GM18520 (cell line): ENCODE measurements at regions not wholly inside any gene's neighbourhood (a gene's known extent, or its start where the extent isn't known, plus 50 kb on each side); places are given as distances from the start of the nearest gene placed in this dataset.
"Not testable (repeated sequence)": the region's sequence is repeated elsewhere in the genome, so short reads cannot be mapped to it uniquely, and the experiment has no call there.

Experiments used
- ATAC-seq: cut with Tn5 transposase; IDR thresholded peaks from one replicate; pipeline ENCODE4 v1.9.1; 2021; ENCODE audit not compliant: unreplicated experiment

DNA sequence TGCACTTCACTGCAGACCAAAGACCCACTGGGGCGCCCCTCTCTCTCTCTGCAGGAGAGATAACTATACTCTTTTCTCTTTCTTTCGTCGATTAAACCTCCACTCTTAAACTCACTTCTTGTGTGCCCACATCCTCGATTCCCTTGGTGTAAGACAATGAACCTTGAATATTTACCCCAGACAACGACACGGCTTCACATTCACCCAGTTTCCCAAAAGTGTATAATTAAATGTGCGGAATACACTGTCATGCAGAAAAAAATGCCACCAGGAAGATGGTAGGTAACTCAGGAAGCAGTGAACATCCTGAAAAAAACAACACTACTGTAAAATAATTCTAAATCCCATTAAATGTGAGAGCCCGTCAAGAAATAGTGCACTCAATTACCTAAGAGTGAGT is 882.2 kb downstream of the TYW1 start:
- ATAC-seq, result no peak

DNA sequence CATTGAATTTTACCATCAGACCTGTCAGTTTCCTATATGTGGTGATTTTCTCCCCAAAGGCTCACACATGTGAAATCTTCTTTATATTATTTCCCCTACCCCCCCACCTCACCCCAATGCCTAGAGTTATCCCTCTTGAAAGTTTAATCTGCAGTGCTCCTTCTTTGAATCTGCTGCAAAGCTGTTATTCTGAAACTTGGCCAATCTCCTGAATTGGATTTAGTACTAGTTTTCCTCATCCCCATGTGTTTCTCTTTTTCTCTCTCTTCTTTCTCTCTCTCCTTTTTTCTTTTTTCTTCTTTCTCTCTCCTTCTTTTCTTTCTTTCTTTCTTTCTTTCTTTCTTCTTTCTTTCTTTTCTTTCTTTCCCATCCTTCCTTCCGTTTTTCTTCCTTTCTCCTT is 886.2 kb downstream of the TYW1 start:
- ATAC-seq, result no peak

DNA sequence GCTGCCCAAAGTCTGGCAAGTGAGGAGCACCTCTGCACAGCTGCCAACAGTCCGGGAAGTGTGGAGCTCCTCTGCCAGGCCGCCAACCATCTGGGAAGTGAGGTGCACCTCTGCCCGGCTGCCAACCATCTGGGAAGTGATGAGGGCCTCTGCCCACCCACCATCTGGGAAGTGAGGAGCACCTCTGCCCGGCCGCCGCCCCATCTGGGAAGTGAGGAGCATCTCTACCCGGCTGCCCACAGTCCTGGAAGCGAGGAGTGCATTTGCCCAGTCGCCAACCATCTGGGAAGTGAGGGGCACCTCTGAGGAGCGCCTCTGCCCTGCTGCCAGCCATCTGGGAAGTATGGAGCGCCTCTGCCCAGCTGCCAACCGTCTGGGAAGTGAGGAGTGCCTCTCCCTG is 893.7 kb downstream of the TYW1 start:
- ATAC-seq, result no peak

DNA sequence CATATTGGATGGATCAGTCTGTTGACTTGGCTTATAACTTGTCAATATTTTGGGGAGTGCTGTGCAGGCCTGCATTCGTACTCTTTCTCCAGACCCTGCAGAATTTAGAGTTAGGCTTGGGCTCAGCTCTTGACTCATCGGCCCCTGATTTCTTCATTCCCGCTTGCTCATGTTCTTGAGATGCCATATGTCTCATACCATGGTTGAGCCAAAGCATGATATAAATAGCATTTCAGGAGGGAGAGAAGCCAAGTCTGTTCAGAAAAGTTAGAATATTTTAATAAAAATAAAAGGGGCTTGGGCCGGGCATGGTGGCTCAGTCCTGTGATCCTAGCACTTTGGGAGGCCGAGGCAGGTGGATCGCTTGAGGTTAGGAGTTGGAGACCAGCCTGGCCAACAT is 898.1 kb downstream of the TYW1 start:
- ATAC-seq, result no peak

DNA sequence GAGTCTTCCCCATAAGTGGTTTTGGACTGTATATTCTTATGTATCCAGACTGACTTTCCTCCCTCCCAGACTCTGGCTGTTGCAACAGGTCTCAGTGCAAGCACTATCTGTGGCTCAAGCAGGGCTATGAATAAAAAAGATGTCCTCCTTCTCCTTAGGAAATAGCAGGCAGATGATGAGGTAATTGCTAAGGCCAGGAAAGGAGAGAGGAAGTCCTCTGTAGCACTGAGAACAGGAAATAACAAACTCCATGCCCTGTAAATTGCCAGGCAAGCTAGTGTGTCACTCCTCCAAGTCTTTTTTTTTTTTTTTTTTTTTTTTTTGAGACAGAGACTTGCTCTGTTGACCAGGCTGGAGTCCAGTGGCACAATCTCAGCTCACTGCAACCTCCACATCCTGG is 900.1 kb downstream of the TYW1 start:
- ATAC-seq, result no peak

DNA sequence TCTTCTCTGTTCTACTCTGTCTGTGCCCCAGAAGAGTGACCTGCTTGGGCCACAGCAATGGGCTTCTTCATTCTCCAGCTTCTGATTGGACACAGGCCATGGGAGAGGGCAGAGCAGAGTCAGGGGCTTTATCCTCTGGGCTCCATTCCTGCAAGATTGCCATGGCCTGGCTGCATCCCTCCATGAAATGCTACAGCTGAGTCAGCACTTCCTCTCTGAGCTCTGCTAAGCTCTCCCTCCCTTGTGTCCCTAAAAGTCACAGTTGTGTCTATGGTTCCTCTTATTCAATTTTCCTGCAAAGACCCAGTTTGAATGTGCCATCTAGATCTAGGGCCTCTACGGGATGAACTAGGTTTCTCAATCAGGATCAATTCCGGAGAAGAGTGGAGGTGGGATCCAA is 903.8 kb downstream of the TYW1 start:
- no peak for ATAC-seq

DNA sequence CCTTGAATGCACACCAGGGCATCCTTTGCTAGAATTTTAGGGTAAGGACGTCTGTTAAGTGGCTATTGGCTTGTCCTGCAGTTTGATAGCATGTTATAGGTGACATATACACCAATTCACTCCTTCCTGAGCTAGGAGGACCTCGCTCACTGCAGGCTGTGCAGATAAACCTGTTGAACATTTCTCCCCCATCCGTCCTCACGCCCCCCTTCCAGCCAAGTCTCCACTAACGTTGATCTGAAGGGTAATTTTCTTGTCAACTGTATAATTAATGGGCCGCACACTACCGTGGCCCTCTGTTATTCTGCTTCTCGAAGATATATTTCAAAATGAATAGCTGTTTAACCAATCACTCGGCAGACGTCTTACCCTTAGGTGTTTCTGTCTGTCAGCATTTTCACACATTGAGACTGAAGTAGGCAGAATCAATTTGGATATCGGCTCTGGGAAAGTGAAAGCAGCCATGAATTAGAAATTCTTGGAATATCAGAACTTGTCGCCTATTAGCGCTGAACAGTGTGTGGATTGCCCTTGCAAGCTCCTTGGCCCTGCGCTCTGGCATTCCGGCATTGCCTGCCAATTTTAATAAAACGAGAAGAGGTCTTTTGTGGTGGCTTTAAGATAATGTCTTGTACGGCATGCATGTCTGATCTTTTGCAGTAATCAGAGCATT is 905.3 kb downstream of the TYW1 start:
- no peak for ATAC-seq

DNA sequence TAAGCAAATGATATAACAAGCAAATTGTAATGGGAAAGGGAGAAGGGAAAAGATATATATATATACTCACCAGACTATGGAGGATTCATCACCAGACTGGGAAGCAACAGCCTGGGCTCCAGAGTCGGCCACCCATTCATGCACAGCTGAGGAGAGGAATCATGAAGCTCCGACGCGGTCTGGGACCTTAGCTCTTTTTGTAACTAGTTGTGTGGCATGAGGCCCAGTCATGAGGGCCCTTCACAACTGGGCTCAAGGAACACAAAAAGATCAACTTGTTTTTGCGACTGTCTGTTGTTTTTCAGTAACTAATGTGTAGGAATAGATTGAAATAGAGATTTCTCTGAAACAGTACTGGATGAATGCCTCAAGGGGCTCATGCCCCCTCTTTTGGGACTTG is 911.2 kb downstream of the TYW1 start:
- ATAC-seq, result no peak

DNA sequence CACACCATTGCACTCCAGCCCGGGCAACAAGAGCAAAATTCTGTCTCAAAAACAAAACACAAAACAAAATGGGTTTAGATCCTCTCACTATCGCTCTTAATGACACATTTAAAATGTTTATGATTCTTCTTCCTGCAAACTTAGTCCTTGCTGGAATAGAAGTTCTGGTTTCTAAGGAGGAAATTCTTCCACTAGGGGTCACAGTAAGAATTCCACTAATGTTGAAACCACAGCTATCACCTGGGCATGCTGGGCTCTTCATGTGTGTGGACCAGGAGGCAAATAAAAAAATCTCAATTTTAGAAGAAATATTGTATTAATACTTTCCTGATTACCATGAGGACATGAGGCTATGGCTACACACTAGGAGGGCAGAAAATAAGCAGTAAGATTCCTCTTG is 915.8 kb downstream of the TYW1 start:
- no peak for ATAC-seq

DNA sequence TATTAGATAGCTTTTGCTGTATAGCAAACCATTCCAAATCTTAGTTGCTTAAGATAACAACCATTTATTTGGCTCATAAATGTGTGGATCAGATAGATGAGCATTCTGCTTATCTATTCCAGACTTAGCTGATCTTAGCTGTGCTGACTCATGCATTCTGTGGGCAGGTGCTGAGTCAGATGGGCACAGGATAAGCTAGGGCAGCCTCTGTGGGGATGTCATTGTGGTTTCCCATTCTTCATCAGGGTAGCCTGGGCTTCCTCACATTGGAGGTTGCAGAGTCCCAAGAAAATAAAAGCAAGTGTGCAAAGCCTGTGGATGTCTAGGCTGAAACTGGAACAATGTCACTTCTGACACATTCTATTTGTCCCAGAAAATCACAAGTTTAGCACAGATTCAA is 917.0 kb downstream of the TYW1 start:
- ATAC-seq, result no peak

DNA sequence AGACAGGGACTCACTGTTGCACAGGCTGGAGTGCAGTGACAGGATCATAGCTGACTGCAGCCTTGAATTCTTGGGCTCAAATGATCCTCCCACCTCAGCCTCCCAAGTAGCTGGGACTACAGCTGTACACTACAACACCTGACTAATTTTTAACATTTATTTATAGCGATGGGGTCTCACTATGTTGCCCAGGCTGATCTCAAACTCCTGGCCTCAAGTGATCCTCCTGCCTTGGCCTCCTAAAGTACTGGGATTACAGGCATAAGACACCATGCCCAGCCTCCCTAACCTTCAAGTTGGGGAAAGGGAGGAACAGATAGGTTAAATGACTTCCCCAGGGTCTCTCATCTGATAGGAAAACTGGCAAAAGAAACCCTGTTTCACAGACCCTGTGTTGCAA is 919.5 kb downstream of the TYW1 start:
- not testable (repeated sequence) for ATAC-seq

DNA sequence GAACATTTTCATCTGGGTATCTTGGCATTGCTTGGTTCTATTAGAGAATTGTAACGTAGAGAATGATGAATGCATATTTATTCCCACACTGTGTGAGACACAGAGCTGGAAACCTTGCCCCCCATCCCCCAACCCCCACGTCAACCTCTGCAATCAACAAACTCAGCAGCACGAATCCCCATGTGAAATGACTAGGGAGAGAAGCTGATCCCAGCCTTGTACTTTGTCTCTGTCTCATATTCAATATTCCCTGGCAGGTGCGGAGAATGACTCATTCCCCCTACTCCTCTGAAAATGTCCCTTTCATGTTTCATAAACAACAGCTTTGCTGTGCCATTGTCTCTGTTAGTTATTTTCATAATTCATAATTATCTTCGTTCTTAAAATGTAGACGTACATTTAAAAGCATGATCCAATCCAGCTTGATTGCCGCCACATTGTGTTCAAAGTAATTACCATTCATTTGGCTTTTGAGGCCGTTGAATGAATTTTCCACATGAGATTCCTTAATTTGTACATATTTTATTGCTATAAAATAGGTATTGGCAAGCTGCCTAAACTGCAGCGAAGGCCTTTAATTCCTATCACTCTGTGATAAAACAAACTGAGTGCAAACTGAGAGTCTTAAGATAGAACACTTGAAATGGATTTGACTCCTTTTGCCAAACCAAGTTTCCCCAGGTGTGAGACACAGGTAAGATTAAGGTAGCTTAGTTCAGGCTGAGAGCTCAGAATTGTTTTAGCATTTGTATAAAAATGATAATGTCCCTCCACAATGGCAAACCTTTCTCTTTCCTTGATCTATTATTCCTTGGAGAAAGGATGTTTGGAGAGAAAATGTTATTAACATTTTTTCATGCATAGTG is 920.2 kb downstream of the TYW1 start:
- no peak for ATAC-seq

DNA sequence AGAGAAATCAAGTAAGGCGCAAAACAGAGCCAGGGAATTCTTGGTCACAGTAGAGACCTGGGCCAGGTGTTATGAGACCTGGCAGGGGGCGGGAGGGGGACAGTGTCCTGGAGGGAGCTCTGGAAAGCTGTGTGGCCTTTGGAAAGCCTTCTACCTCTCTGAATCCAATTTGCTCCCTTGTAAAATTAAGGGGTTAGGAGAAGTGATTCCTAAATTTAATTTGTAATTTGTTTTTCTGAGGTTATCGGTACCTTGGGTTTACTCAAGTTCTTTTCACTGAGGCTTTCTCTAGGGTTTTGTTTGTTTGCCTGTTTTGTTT is 920.8 kb downstream of the TYW1 start:
- no peak for ATAC-seq

DNA sequence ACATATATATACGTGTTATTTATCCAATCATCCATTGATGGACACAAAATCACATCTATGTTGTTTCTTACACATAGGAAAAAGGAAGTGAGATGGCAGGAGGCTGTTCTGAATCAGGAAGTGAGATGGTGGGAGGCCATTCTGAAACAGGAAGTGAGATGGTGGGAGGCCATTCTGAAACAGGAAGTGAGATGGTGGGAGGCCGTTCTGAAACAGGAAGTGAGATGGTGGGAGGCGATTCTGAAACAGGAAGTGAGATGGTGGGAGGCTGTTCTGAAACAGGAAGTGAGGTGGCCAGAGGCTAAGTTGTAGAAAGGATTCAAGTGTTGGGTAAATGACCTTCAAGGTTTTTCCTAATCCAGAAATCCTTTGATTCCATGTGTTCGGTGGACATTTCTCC is 921.5 kb downstream of the TYW1 start:
- no peak for ATAC-seq

DNA sequence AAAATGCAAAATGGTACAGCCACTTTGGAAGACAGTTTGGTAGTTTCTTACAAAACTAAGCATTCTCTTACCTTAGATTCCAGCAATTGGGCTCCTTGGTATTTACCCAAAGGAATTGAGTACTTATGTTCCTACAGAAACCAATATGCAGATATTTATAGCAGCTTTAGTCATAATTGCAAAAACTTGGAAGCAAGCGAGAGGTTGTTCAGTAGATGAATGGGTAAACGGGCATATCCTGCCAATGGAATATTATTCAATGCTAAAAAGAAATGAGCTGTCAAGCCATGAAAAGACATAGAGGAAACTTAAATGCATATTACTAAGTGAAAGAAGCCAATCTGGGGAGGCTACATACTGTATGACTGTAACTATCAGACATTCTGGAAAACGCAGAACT is 926.7 kb downstream of the TYW1 start:
- ATAC-seq, result no peak

DNA sequence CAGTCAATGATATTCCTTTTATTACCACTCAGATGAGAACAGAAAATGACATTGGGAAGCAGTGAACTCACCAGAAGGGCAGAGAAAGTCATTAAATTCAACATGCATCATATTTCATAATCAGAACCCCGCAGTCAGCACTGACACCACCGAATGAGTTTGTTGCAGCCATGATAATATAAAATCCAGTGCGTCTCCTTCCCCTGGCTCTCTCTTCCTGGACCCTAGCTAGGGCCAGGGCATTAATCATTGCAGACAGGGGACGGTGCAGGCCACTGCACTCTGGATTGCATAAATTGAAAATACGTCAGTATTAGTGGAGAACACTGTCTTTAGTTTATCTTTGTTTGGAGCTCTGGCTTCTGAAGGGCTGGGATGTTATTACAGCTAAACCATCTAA is 931.5 kb downstream of the TYW1 start:
- ATAC-seq, result no peak

DNA sequence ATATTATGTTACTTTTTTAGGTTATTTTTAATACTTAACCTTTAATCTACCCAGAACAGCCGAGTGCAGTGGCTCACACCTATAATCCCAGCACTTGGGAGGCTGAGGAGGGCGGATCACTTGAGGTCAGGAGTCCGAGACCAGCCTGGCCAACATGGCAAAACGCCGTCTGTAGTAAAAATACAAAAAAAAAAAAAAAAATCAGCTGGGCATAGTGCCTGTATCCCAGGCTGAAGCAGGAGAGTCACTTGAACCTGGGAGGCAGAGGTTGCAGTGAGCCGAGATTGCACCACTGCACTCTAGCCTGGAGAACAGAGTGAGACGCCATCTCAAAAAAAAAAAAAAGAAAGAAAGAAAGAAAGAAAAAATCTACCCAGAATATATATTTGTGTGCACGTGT is 939.8 kb downstream of the TYW1 start:
- not testable (repeated sequence) for ATAC-seq

DNA sequence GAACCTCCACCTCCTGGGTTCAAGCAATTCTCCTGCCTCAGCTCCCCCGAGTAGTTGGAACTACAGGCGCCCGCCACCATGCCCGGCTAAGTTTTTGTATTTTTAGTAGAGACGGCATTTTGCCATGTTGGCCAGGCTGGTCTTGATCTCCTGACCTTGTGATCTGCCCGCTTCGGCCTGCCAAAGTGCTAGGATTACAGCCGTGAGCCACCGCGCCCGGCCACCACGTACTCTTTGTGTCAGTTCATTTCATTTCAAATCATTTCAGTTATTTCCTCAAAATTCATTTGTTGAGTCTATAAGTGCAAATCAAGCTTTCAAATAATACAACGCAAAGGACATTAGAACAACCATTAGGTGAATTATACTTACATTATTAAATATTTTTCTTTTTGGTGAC is 943.8 kb downstream of the TYW1 start:
- no peak for ATAC-seq

DNA sequence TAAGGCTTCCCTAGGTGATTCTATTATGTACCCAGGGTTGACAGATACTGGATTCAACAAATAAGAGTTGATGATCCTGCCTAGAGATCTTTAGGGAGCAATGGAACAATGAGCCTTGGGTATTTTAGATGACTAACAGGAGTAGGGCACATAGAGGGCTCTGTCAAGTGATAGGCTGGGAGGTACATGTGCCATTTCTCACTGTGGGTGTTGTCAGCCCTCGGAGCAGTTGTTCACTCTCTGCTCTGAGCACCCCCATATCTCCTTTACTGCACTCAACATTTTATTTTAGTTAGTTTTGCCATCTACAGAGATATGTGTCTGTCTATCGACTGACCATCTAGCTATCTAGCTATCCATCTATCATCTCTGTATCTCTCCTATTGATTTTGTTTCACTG is 950.6 kb downstream of the TYW1 start:
- no peak for ATAC-seq

DNA sequence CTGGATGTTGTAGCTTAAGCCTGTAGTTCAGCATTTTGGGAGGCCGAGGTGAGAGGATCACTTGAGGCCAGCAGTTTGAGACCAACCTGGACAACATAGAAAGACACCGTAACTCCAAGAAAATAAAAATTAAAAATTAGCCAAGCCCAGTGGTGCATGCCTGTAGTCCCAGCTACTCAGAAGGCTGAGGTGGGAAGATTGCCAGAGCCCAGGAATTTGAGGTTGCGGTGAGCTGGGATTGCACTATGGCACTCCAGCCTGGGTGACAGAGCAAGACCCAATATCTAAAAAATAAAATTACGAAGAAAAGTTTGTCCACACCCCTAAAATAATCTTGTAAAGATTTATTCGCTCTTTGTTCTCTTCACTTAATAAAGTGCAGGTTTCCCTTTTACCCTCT is 951.0 kb downstream of the TYW1 start:
- ATAC-seq, result no peak

DNA sequence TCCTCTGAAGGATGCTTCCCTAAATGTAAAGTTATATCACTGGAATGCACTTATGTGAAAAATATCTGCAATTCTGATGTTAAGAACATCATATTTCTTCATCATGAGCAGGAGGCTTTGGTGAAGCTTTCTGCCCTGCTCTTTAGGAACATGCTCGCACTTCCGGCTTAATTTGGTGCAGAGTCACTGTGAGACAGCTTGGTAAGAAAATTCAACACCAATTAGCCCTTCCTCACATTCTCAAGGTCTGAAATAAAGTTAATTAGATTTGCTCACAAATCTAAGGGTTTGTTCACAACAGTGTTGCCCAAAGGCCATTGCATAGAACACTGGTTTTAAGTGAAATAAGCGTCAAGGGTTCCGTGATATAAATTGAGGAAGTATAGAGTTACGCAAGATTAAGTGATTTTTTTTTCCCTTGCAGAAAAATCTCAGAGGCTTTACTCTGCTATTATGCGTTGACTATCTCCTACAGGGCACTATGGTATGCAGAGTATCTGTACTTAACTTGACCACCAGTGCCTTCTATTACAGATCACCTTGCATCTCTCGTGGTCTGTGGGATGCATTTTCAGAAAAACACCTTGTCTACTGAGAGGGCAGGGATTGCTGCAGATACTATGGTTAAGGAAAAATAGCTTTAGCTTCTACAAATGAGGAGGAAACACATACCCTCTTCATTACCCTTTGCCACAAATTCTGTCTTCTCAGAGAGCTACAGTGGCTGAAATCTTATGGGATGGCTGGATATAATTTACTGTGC is 953.9 kb downstream of the TYW1 start:
- no peak for ATAC-seq

DNA sequence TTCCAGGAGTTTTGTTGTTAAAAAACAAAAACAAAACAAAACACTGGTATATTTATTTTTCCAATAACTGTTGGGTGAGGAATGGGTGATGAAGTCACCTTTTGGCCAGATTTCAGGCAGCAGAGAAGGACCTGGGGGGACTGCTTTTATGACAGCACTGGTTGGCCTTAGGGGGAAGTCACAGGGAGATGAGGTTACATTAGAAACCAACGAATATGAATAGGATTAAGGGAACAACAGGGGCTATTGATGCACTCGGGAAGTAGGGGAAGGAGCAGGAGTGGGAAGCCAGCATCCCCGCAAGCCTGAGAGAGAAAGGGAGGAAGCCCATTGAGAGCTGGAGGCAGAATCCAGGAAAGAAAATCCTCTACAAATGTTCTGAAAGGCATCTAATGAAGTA is 958.4 kb downstream of the TYW1 start:
- ATAC-seq, result no peak
